Activated CD8-positive, alpha-beta memory T cell treated with anti-CD3 and anti-CD28 coated beads, Interleukin-2, amount 50 U/mL, for 48 hours (primary cell): ENCODE measurements at regions not wholly inside any gene's neighbourhood (a gene's known extent, or its start where the extent isn't known, plus 50 kb on each side); places are given as distances from the start of the nearest gene placed in this dataset.

Source experiments
- DNase-seq: peaks from one replicate; pipeline ENCODE4 v3.0.0-alpha.2; 2020

- DNase-seq = no peak
Observed at GRCh38 chr3:176931991-176932390, 265.3 kb downstream of the TBL1XR1 start.

DNA sequence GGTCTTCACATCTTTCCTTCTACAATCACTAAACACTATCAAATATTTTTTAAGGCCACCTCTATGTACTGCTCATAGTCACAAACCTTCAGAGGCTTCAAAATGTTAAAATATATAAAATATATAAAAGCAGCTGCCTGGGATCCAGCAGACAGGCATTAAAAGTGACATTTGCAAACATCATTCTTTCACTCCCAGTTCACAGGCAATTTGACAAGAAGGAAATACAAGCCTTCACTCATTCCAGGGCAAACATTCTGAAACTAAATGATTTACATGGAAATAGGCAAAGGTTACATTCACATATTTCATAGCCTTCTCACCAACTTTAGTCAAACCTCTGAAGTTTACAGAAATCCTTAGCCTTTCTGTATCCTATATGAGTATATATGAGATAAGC, 266.3 kb downstream of the TBL1XR1 start:
- no peak for DNase-seq

- DNase-seq = no peak
Observed at GRCh38 chr3:176928582-176928931, 268.7 kb downstream of the TBL1XR1 start.

- no peak for DNase-seq
Observed at GRCh38 chr3:176927706-176928581, 269.3 kb downstream of the TBL1XR1 start.

GRCh38 chr3:176927280-176927679, 270.0 kb downstream of the TBL1XR1 start:
- no peak for DNase-seq

- DNase-seq = no peak
Observed at GRCh38 chr3:176926688-176927087, 270.6 kb downstream of the TBL1XR1 start.

- DNase-seq = no peak
Observed at GRCh38 chr3:176926034-176926433, 271.2 kb downstream of the TBL1XR1 start.

DNA sequence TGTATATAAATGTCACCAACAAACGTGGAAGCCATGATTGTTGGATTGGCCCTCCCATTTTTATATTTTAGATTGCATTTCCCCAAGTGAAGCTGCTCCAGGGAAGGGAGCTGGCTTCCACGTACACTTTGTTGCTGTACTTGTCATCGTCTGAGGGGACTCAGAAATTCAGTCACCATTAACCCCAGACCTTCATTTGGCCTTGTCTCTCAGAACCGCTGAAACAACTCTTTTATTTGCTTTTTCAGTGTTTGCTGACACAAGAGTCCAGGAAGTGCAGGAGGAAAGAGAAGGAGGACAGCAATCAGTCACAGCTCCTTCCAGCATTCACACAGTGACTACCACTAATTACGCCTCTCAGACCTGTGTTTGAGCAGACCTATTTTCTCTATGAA, 276.5 kb downstream of the TBL1XR1 start:
- no peak for DNase-seq

DNA sequence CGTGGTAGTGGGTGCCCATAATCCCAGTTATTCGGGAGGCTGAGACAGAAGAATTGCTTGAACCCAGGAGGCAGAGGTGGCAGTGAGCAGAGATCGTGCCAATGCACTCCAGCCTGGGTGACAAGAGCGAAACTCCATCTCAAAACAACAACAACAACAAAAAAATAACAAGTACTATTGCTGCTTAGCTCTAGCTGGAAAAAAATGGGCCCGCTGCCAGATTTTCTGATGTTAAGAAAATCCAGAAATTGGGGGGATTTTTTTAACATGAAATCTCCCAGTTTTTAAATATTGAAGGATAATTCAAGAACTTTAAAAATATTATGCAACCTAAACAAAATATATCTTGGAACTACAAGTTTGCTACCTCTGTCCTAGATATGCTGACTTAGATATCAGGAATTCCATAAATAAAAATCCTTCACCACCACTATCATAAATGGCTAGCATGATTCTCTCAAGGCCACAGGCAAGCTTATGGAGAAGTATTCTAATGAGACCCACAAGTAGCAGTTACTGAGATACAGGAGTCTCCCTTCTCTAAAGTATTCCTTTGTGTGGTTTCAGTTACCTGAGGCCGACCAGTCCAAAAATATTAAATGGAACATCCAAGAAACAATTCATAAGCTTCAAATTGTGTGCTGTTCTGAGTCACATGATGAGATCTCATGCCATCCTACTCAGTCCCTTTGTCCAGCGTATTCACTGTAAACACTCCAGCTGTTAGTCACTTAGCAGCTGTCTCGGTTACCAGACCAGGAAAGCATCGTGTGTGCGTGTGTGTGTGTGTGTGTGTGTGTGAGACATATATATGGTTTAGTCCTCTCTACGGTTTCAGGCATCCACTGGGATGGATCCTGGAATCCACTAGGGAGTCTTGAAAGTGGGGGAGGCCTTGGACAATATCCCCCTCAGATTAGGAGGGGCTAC, 277.2 kb downstream of the TBL1XR1 start:
- DNase-seq = no peak

GRCh38 chr3:176916777-176917176, 280.5 kb downstream of the TBL1XR1 start:
- no peak for DNase-seq

DNA sequence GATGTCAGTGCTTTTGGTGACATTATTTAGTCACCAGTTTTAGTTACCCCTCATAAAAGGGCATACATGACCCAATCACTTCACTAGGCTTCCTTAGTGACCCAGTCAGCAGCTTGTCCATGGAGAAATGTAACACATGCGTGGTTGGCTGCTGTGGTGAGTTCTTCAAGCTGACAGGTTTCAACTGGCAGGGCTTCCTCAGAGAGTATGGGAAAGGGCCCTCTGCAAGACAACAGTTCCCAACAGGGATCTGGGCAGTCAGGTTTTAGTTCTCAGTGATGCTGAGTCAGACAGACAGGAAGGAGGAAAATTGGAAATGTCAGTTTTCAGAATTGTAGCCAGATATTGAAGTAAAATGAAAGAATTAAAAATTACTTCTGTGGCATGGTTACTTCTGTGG, 282.5 kb downstream of the TBL1XR1 start:
- DNase-seq = no peak

DNA sequence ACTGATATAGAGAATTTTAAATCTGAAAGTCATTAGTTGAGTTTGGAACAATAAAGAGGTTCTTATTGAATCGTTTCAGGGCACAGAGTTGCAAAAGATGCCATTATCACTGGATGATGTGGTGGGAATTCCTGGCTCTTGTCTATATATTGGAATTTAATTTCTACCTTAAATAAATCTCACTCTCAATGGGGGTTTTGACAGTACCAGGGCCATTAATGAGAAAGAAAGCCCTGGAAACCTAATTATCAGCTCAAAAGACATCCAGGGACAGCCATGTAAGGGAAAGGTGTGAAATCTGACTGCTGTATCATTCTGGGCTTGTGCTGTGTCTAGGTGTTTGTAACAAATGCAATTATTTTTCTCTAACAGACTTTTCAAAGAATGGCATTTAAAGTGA, 285.7 kb downstream of the TBL1XR1 start:
- DNase-seq = no peak

GRCh38 chr3:176909044-176909443, 288.2 kb downstream of the TBL1XR1 start:
- DNase-seq = no peak

- no peak for DNase-seq
Observed at GRCh38 chr3:176906046-176906905, 291.0 kb downstream of the TBL1XR1 start.

DNA sequence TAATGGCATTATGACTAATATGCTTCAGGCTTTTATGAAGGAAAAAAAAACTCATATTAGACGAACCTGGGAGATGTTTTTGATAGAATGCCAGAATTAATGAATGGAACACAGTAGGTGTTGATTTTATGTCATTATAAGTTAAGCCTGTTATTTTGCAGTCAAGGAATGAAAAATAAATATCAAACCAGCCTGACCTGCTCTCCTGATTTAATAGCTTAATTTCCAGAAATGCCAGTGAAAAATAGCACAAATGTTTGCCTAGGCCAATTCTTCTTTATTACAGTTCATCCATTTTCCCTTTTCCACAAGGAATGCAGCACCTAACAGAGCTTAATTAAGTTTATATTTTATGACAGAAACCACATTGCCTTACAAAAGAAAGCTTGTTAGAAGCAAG, 292.0 kb downstream of the TBL1XR1 start:
- no peak for DNase-seq

DNA sequence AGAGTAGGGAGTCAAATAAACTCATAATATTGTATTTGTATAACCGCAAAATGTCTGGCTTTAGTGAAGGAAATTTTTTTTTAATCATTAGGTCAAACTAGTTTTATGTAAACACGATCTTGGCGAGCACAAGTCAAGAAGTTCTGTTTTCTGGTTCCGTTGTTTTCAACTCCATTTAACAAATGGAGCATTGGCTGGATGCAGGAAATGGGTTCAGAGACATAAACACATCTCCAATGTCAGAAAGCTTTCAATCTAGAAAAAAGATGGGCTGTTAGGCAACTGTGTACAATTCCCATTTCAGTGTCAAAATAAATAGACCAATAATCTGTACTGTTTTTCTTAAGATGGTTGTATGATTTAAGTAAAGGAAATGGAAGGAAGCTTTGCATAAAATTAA, 292.8 kb downstream of the TBL1XR1 start:
- no peak for DNase-seq

- DNase-seq = no peak
Observed at GRCh38 chr3:176896640-176897039, 300.6 kb downstream of the TBL1XR1 start.

DNA sequence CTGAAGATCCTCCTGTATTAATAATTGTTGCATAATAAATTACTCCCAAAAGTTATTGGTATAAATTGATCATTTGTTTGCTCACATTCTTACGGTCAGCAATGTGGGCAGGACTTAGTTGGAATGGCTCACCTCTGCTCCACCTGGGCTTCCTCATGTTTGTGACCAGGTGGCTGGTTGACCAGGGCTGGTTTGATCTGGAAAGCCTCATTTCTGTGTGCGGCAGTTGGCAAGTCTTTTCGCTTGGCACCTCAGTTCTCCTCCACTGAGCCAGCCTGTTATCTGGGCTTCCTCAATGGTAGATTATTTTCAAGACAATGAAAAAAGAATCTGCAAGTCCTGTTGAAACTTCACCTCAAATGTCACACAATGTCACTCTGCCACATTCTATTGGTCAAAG, 301.1 kb downstream of the TBL1XR1 start:
- no peak for DNase-seq

GRCh38 chr3:176879710-176880109, 317.6 kb downstream of the TBL1XR1 start:
- no peak for DNase-seq

DNA sequence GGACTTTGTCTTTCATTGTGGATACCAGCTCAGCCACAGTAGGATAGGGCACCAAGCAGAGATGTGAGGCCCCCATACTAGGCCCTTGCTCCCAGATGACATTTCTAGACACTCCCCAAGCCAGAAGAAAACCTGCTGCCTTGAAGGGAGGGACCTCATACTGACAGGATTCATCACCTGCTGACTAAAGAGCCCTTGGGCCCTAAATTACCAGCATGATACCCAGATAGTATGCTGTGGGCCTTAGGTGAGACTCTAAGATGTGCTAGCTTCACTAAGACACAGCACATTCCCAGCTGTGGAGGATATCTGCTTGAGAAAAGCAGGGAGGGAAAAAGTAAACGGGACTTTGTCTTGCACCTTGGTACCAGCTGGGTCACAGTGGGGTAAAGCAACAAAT, 324.0 kb downstream of the TBL1XR1 start:
- no peak for DNase-seq

DNA sequence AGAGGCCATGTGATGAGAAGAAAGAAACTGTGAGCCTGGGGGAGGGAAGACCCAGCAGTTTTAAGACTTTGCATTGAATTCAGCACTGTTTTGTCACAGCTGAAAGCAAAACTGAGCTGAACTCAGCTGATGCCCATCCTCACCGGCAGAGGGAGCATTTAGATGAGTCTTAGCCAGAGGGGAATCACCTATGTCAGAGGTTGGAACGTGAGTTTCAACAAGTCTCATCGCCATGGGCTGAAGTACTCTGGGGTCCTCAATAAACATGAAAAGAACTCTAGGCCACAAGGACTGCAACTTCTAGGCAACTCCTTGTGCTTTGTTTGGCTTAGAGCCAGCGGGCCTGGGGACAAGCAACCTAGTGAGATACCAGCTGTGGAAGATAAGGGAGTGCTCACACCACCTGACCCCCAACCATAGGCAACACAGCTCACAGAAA, 324.5 kb downstream of the TBL1XR1 start:
- peak; percentile 59 for DNase-seq

- DNase-seq = no peak
Observed at GRCh38 chr3:176870451-176870850, 326.8 kb downstream of the TBL1XR1 start.
